ENCODE measurements at regions not wholly inside any gene's neighbourhood (a gene's known extent, or its start where the extent isn't known, plus 50 kb on each side); places are given as distances from the start of the nearest gene placed in this dataset.

- TF ChIP-seq CTCF (IDR thresholded peaks at IDR 0.05) = no peak
- TF ChIP-seq POLR2A (IDR thresholded peaks at IDR 0.05) = no peak
These were observed 1172.4 kb downstream of the BRINP3 start for GRCh38 chr1:189305279-189305678.

All from right lobe of liver (tissue), 4 donors.